ENCODE measurements at regions not wholly inside any gene's neighbourhood (a gene's known extent, or its start where the extent isn't known, plus 50 kb on each side); places are given as distances from the start of the nearest gene placed in this dataset.

- TF ChIP-seq CTCF (conservative IDR thresholded peaks at IDR 0.05; ENCODE audit: low read depth, low read length) (no peak), EZH2 (IDR thresholded peaks at IDR 0.05; ENCODE audit: borderline replicate concordance, low read depth, low read length, poor library complexity, severe bottlenecking) (no peak)
Observed at GRCh38 chr9:13648068-13648467, 368.6 kb upstream of the MPDZ start.

Data from A673 (cell line).